T-cell (primary cell): ENCODE measurements at regions not wholly inside any gene's neighbourhood (a gene's known extent, or its start where the extent isn't known, plus 50 kb on each side); places are given as distances from the start of the nearest gene placed in this dataset.

Source experiments
- ATAC-seq, 4 experiments: fragments of 200-7000 bp in 3 of 4; fragments of 150-1000 bp in 1 of 4; cut with Tn5 transposase; replicated peaks in 1 of 4; 1 replicate in 3 of 4; 2 replicates in 1 of 4; pipeline ENCODE4 v1.10.0; 2021; ENCODE audit warnings: moderate library complexity in 3 of 4, mild to moderate bottlenecking in 2 of 4, moderate number of reproducible peaks in 1 of 4
- CTCF ChIA-PET, 2 donors: fragments of 300-600 bp; sonication (Branson Sonifier 250); formaldehyde crosslinking; loops; one replicate each; lab custom pipeline; 2022; ENCODE audit warnings: antibody characterized with exemption in 2 of 2; lab: Charles Lee
- POLR2A ChIA-PET, 2 donors: fragments of 300-600 bp; sonication (Branson Sonifier 250); formaldehyde crosslinking; loops; one replicate each; lab custom pipeline; 2022; ENCODE audit warnings: antibody characterized with exemption in 2 of 2; lab: Charles Lee
- DNase-seq, 35 experiments: peaks; one replicate each; pipeline versions ENCODE4 v3.0.0 to v3.0.0-alpha.2; 2013 to 2023
- H3K27ac ChIP-seq: one replicate; pipeline ENCODE4 v1.5.1; 2013; ENCODE audit warnings: low read length
- H3K27me3 ChIP-seq, 2 experiments: replicated peaks in 1 of 2; 1 replicate in 1 of 2; 2 replicates in 1 of 2; pipeline versions ENCODE4 v1.6.1 to v1.7.0; 2013; ENCODE audit warnings: low read length in 1 of 2, mixed read lengths in 1 of 2; ENCODE audit not compliant: control insufficient read depth in 2 of 2, insufficient read depth in 2 of 2; ENCODE audit errors: extremely low read depth in 1 of 2
- H3K36me3 ChIP-seq, 2 donors: 1 replicate in 1 of 2; 2 replicates in 1 of 2; pipeline versions ENCODE4 v1.6.1 to v1.7.0; 2013; ENCODE audit warnings: low read length in 1 of 2; ENCODE audit not compliant: control insufficient read depth in 2 of 2, insufficient read depth in 1 of 2; ENCODE audit errors: extremely low read depth in 1 of 2
- H3K4me1 ChIP-seq, 2 experiments: 1 replicate in 1 of 2; 2 replicates in 1 of 2; pipeline versions ENCODE4 v1.6.1 to v1.7.0; 2013; ENCODE audit warnings: low read length in 2 of 2, mixed read lengths in 1 of 2; ENCODE audit not compliant: insufficient read depth in 2 of 2, control insufficient read depth in 1 of 2; ENCODE audit errors: extremely low read depth in 1 of 2
- H3K4me3 ChIP-seq, 2 donors: 1 replicate in 1 of 2; 2 replicates in 1 of 2; pipeline versions ENCODE4 v1.5.1 to v1.7.0; 2013; ENCODE audit warnings: mild to moderate bottlenecking in 2 of 2, low read length in 1 of 2, moderate library complexity in 1 of 2; ENCODE audit not compliant: control insufficient read depth in 1 of 2; ENCODE audit errors: extremely low read depth in 1 of 2
- H3K9me3 ChIP-seq: 2 replicates; pipeline ENCODE4 v1.7.0; 2013
- H3K27ac Mint-ChIP-seq, 2 donors: one replicate each; pipeline ENCODE4 v1.8.0; 2020 to 2021; ENCODE audit warnings: mild to moderate bottlenecking in 2 of 2, mixed read lengths in 2 of 2
- H3K27me3 Mint-ChIP-seq, 2 donors: one replicate each; pipeline ENCODE4 v1.8.0; 2021 to 2022; ENCODE audit warnings: mixed read lengths in 2 of 2
- H3K36me3 Mint-ChIP-seq: one replicate; pipeline ENCODE4 v1.8.0; 2021; ENCODE audit warnings: mixed read lengths
- H3K4me1 Mint-ChIP-seq, 3 donors: one replicate each; pipeline ENCODE4 v1.8.0; 2020 to 2022; ENCODE audit warnings: mixed read lengths in 3 of 3, mild to moderate bottlenecking in 1 of 3
- H3K4me3 Mint-ChIP-seq, 3 donors: one replicate each; pipeline ENCODE4 v1.8.0; 2020 to 2022; ENCODE audit warnings: mild to moderate bottlenecking in 3 of 3, mixed read lengths in 3 of 3, moderate library complexity in 3 of 3
- H3K9me3 Mint-ChIP-seq, 3 donors: one replicate each; pipeline ENCODE4 v1.8.0; 2020 to 2022; ENCODE audit warnings: mixed read lengths in 3 of 3
- WGBS: methylation state at CpG from one replicate; pipeline ENCODE4 v1.1.5; 2013; ENCODE audit warnings: missing lambda C conversion rate; ENCODE audit not compliant: insufficient coverage; 5-methylcytosine and 5-hydroxymethylcytosine counted together

DNA sequence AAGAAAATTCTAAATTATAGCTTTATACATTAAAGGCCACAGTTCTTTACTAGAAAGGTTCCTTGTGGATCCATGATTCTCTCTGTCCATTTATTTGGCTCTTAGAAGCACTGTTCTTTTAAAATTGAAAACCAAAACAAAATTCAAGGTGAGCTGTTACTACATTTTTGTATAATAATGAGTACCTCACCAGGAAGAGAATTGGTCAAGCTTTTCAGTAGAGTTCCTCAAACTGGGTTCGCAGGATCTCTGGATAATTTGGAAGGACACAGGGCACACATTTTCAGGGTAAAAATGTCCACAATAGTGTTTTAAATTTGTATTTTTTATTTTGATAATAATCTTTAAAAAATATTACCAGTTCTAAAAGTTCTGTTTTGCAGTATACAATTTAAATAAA is 93.0 kb downstream of the PPP1R3A start:
- no peak overlapping the region for H3K27ac ChIP-seq
- no peak for DNase-seq
- CTCF ChIA-PET, result no interaction called here
- POLR2A ChIA-PET, result no interaction called here
- H3K4me3 ChIP-seq, result no peak overlapping the region
- H3K4me1 ChIP-seq, result no peaks in the 10 kb centered on the region
- no peaks in the 10 kb centered on the region for H3K9me3 ChIP-seq
- whole genome bisulfite sequencing, result no CpG with 5 or more reads among the region's 1 CpG
- Mint-ChIP-seq H3K27me3 (no peaks in the 10 kb centered on the region), H3K9me3 (peaks cover 0 to 2% (median 0%) of the 10 kb centered on the region in 3 donors), H3K4me3 (no peak overlapping the region), H3K4me1 (no peaks in the 10 kb centered on the region), H3K27ac (no peak overlapping the region), H3K36me3 (no peaks in the 10 kb centered on the region)
- H3K36me3 ChIP-seq, result no peaks in the 10 kb centered on the region
- no peaks in the 10 kb centered on the region for H3K27me3 ChIP-seq
- ATAC-seq, result no peak

DNA sequence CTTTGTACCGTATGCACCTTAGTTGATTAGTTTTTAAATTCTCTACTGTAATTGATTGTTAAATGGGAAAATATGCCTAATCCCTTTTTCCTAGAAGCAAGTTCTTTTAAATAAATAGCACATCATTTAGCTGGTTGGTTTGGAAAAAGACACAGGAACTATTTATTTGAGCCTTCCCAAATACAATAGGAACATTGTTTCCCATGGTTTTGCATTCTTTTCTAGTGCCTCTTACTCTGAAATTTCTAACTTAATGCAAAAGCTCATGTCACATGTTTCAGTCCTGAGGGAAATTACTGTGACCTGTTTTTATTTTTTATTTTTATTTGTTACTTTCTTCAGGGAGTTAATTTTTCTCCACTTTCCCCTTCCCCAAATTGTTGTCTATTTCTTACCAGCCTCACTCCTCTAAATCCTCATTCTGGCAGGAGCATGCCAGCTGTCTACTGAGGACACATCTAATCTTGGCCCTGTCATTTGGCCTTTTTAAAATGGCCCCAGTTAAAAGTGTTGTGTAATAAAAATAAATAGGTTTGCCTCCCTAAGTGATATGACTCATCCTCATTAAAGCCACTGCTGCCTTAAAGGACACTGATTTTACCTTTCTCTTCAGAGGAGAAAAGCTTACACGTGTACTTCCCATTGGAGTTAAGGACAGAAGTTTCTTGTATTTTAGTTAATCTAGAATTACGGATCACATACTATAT is 94.5 kb downstream of the PPP1R3A start:
- Histone ChIP-seq H3K27ac (no peak overlapping the region), H3K36me3 (no peaks in the 10 kb centered on the region), H3K4me3 (no peak overlapping the region), H3K4me1 (no peaks in the 10 kb centered on the region), H3K9me3 (no peaks in the 10 kb centered on the region), H3K27me3 (no peaks in the 10 kb centered on the region)
- WGBS, result no CpG with 5 or more reads among the region's 3 CpGs
- Mint-ChIP-seq H3K27ac (no peak overlapping the region), H3K4me1 (no peaks in the 10 kb centered on the region), H3K27me3 (no peaks in the 10 kb centered on the region), H3K36me3 (no peaks in the 10 kb centered on the region), H3K9me3 (peaks cover 0 to 2% (median 0%) of the 10 kb centered on the region in 3 donors), H3K4me3 (no peak overlapping the region)
- DNase-seq (no peak), ATAC-seq (no peak)
- POLR2A ChIA-PET, result no interaction called here
- CTCF ChIA-PET, result no interaction called here

GRCh38 chr7:113819474-113819873 is 99.3 kb downstream of the PPP1R3A start:
- Mint-ChIP-seq H3K4me1 (no peaks in the 10 kb centered on the region), H3K27ac (no peak overlapping the region), H3K27me3 (no peaks in the 10 kb centered on the region), H3K9me3 (no peaks in the 10 kb centered on the region), H3K36me3 (no peaks in the 10 kb centered on the region), H3K4me3 (no peak overlapping the region)
- no peak overlapping the region for H3K4me3 ChIP-seq
- H3K27ac ChIP-seq, result no peak overlapping the region
- ChIA-PET CTCF (no interaction called here), POLR2A (no interaction called here)
- DNase-seq, result no peak
- H3K27me3 ChIP-seq, result no peaks in the 10 kb centered on the region
- WGBS, result no CpG with 5 or more reads among the region's 1 CpG
- H3K9me3 ChIP-seq, result no peaks in the 10 kb centered on the region
- no peak for ATAC-seq
- no peaks in the 10 kb centered on the region for H3K4me1 ChIP-seq
- no peaks in the 10 kb centered on the region for H3K36me3 ChIP-seq

DNA sequence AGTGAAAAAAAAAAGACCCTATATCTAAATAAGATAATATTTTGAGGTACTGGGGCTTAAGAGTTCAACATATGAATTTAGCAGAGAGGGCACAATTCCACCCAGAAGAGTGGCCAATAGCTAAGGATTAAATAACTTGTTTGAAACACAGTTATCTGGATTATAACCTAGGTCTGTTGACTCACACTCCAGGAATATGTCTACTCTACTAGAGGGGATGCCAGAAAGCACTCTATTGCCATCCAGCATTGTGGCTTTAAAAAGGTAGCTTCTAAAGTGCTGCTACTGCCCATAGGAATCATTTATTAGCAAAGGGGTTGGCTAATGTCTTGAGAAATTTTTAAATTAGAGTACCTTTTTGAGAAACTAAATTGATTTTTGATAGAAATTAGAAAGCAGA is 102.2 kb downstream of the PPP1R3A start:
- no peak overlapping the region for H3K27ac Mint-ChIP-seq
- Histone ChIP-seq H3K9me3 (no peaks in the 10 kb centered on the region), H3K27ac (no peak overlapping the region), H3K4me3 (no peak overlapping the region), H3K4me1 (no peaks in the 10 kb centered on the region), H3K27me3 (no peaks in the 10 kb centered on the region), H3K36me3 (no peaks in the 10 kb centered on the region)
- ChIA-PET CTCF (no interaction called here), POLR2A (interaction anchor here in 1 of 2 donors (0.6 kb wide), 1 partner anchor 88 kb away, joined by 3 read pairs; no protein-coding TSS in a partner anchor)
- H3K27me3 Mint-ChIP-seq, result no peaks in the 10 kb centered on the region
- no peak overlapping the region for H3K4me3 Mint-ChIP-seq
- ATAC-seq (no peak), DNase-seq (no peak)
- no peaks in the 10 kb centered on the region for H3K9me3 Mint-ChIP-seq
- no peaks in the 10 kb centered on the region for H3K36me3 Mint-ChIP-seq
- H3K4me1 Mint-ChIP-seq, result no peaks in the 10 kb centered on the region

DNA sequence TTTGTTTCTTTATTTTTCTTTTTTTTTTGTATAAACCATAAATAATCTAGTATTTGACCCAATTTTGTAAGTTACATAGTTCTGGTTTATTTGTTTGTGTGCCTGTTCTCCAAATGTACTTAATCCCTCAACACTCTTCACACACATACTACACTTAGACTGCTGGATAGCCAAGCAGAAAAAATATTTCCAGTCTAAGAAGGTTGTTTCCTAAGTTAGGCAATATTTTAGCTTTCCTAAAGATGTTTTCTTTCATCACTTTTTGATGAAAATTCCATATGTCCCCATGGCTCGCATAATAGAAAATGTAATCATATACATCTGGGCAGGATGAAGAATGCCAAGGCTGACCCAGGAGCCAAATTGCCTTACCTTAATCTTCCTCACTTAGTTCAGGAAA is 105.3 kb downstream of the PPP1R3A start:
- no CpG with 5 or more reads among the region's 1 CpG for WGBS
- Mint-ChIP-seq H3K27ac (no peak overlapping the region), H3K27me3 (no peaks in the 10 kb centered on the region), H3K9me3 (no peaks in the 10 kb centered on the region), H3K36me3 (no peaks in the 10 kb centered on the region), H3K4me3 (no peak overlapping the region), H3K4me1 (no peaks in the 10 kb centered on the region)
- ATAC-seq (no peak), DNase-seq (no peak)
- ChIA-PET POLR2A (no interaction called here), CTCF (no interaction called here)
- Histone ChIP-seq H3K4me3 (no peak overlapping the region), H3K27me3 (no peaks in the 10 kb centered on the region), H3K36me3 (no peaks in the 10 kb centered on the region), H3K27ac (no peak overlapping the region), H3K9me3 (no peaks in the 10 kb centered on the region), H3K4me1 (no peaks in the 10 kb centered on the region)

DNA sequence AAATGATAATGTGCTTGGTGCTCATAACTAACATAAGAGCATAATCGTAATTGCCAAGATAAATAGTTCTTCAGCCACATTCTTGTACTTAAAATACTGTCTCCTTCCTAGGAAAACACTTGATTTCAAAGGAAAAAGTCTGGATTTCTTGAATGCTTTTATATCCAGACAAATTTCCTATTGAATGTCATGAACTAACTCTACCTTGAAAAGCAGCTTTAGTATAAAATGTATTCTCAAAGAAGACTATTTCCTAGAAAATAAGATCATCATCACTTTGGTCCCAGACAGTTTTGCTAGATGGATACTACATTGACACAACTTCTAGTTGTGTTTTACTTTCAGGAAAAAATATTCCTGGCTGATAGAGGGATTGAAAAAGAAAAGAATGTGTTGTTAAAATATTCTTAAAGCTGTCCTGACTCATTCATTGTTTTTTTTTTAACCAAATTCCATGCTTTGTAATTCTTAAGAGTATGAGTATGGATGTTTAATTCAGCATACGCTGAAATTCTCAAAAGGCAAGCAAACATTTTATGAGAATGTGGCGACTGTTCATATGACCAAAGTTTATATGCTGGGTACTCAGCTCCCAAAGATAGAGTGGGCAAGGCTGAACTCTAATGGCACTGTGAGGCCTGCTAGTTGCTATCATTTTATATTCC is 106.1 kb downstream of the PPP1R3A start:
- no peaks in the 10 kb centered on the region for H3K36me3 ChIP-seq
- H3K27ac ChIP-seq, result no peak overlapping the region
- WGBS, result no CpG with 5 or more reads among the region's 3 CpGs
- no peaks in the 10 kb centered on the region for H3K27me3 Mint-ChIP-seq
- no peak overlapping the region for H3K4me3 Mint-ChIP-seq
- H3K9me3 Mint-ChIP-seq, result no peaks in the 10 kb centered on the region
- no peaks in the 10 kb centered on the region for H3K9me3 ChIP-seq
- no peaks in the 10 kb centered on the region for H3K27me3 ChIP-seq
- no peak overlapping the region for H3K4me3 ChIP-seq
- H3K27ac Mint-ChIP-seq, result no peak overlapping the region
- ChIA-PET CTCF (no interaction called here), POLR2A (no interaction called here)
- no peaks in the 10 kb centered on the region for H3K4me1 ChIP-seq
- no peaks in the 10 kb centered on the region for H3K36me3 Mint-ChIP-seq
- H3K4me1 Mint-ChIP-seq, result no peaks in the 10 kb centered on the region
- DNase-seq, result no peak
- no peak for ATAC-seq
